ENCODE measurements at regions not wholly inside any gene's neighbourhood (a gene's known extent, or its start where the extent isn't known, plus 50 kb on each side); places are given as distances from the start of the nearest gene placed in this dataset.

- Histone ChIP-seq H3K27me3 (ENCODE audit: insufficient read depth in 3 of 3, low read length in 2 of 3) (no peaks in the 10 kb centered on the region), H3K27ac (no peak overlapping the region), H3K4me3 (no peak overlapping the region), H3K4me1 (no peaks in the 10 kb centered on the region), H3K36me3 (ENCODE audit: insufficient read depth in 1 of 2, low read depth in 1 of 2) (no peaks in the 10 kb centered on the region), H3K9me3 (no peaks in the 10 kb centered on the region)
- ATAC-seq (no peak), DNase-seq (no peak)
- TF ChIP-seq, protein P1, sequence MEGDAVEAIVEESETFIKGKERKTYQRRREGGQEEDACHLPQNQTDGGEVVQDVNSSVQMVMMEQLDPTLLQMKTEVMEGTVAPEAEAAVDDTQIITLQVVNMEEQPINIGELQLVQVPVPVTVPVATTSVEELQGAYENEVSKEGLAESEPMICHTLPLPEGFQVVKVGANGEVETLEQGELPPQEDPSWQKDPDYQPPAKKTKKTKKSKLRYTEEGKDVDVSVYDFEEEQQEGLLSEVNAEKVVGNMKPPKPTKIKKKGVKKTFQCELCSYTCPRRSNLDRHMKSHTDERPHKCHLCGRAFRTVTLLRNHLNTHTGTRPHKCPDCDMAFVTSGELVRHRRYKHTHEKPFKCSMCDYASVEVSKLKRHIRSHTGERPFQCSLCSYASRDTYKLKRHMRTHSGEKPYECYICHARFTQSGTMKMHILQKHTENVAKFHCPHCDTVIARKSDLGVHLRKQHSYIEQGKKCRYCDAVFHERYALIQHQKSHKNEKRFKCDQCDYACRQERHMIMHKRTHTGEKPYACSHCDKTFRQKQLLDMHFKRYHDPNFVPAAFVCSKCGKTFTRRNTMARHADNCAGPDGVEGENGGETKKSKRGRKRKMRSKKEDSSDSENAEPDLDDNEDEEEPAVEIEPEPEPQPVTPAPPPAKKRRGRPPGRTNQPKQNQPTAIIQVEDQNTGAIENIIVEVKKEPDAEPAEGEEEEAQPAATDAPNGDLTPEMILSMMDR (IDR thresholded peaks at IDR 0.05): no peak
- intact Hi-C loops (cut with DNase I): no loop called here
Observed at GRCh38 chr2:41484858-41485234, 563.0 kb upstream of the PKDCC start.

DNA sequence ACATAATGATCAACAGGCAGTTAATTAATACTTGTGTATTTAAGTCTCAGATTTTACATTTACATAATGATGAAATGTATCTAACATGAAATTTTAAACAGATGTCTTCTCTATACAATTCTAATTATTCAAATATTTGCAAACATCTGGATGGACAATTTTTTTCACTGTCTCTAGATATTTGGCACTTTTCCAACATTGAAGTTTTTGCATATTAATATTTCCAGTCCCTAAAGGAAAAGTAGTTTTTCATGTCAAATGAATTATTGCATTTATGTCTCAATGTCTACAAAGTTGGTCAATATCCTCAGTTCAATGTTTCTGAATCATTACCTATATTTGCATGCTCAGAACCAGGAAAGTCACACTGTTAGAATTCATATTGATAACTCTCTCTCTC, 560.9 kb upstream of the PKDCC start:
- no peak for ATAC-seq
- Histone ChIP-seq H3K4me1 (no peaks in the 10 kb centered on the region), H3K27me3 (ENCODE audit: insufficient read depth in 3 of 3, low read length in 2 of 3) (no peaks in the 10 kb centered on the region), H3K4me3 (no peak overlapping the region), H3K36me3 (ENCODE audit: insufficient read depth in 1 of 2, low read depth in 1 of 2) (no peaks in the 10 kb centered on the region), H3K27ac (no peak overlapping the region), H3K9me3 (no peaks in the 10 kb centered on the region)
- TF ChIP-seq, protein P1 (IDR thresholded peaks at IDR 0.05): no peak
- no peak for DNase-seq
- intact Hi-C loops (cut with DNase I): no loop called here

GRCh38 chr2:41488888-41489287, 558.9 kb upstream of the PKDCC start:
- Histone ChIP-seq H3K4me3 (no peak overlapping the region), H3K27ac (no peak overlapping the region), H3K27me3 (ENCODE audit: insufficient read depth in 3 of 3, low read length in 2 of 3) (no peaks in the 10 kb centered on the region), H3K4me1 (no peaks in the 10 kb centered on the region), H3K9me3 (peaks cover 10% of the 10 kb centered on the region), H3K36me3 (ENCODE audit: insufficient read depth in 1 of 2, low read depth in 1 of 2) (no peaks in the 10 kb centered on the region)
- intact Hi-C loops (cut with DNase I): no loop called here
- TF ChIP-seq, protein P1 (IDR thresholded peaks at IDR 0.05): no peak
- DNase-seq (no peak), ATAC-seq (no peak)

DNA sequence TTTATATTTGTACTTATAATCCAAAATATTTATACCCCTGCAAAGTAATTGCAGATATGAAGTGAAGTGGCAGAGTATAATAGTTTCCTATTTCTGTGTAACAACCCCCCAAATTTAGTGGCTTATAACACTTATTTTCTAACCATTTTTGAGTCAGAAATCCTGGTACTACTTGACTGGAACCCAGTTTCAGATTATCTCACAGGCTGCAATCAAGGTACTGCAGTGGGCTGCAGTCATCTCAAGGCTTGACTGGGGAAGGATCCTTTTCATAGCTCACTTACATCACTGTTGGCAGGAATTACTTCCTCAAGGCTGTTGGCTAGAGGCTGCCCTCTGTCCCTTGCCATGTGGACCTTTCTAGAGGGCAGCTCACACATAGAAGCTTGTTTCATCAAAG, 558.2 kb upstream of the PKDCC start:
- TF ChIP-seq, protein P1 (IDR thresholded peaks at IDR 0.05): no peak
- peaks cover 15% of the 10 kb centered on the region for H3K9me3 ChIP-seq
- ATAC-seq: no peak
- intact Hi-C loops (cut with DNase I): no loop called here
- no peak overlapping the region for H3K4me3 ChIP-seq
- no peaks in the 10 kb centered on the region for H3K27me3 ChIP-seq (ENCODE audit: insufficient read depth in 3 of 3, low read length in 2 of 3)
- H3K4me1 ChIP-seq: no peaks in the 10 kb centered on the region
- DNase-seq: no peak
- H3K36me3 ChIP-seq (ENCODE audit: insufficient read depth in 1 of 2, low read depth in 1 of 2): no peaks in the 10 kb centered on the region
- H3K27ac ChIP-seq: no peak overlapping the region

- Histone ChIP-seq H3K27me3 (ENCODE audit: insufficient read depth in 3 of 3, low read length in 2 of 3) (no peaks in the 10 kb centered on the region), H3K4me1 (no peaks in the 10 kb centered on the region), H3K36me3 (ENCODE audit: insufficient read depth in 1 of 2, low read depth in 1 of 2) (no peaks in the 10 kb centered on the region), H3K9me3 (peaks cover 34% of the 10 kb centered on the region), H3K27ac (no peak overlapping the region), H3K4me3 (no peak overlapping the region)
- WGBS, 3 donors: 74 to 85% (median 74%) methylated on average over 5 of the region's 5 CpGs
- intact Hi-C loops (cut with DNase I): no loop called here
- no peak for DNase-seq
- TF ChIP-seq, protein P1 (IDR thresholded peaks at IDR 0.05): no peak
- no peak for ATAC-seq
Observed at GRCh38 chr2:41495050-41495449, 552.8 kb upstream of the PKDCC start.
